ENCODE measurements at regions not wholly inside any gene's neighbourhood (a gene's known extent, or its start where the extent isn't known, plus 50 kb on each side); places are given as distances from the start of the nearest gene placed in this dataset.

GRCh38 chr2:8566155-8566670 lies 115.6 kb upstream of the ID2 start:
- no peaks in the 10 kb centered on the region for H3K36me3 ChIP-seq (ENCODE audit: control insufficient read depth, insufficient read depth, low read length)
- no peaks in the 10 kb centered on the region for H3K27me3 ChIP-seq (replicated peaks; ENCODE audit: control insufficient read depth, insufficient read depth, low read length)

GRCh38 chr2:8566774-8567468 lies 114.9 kb upstream of the ID2 start:
- no peak for TF ChIP-seq CTCF (IDR thresholded peaks at IDR 0.05; ENCODE audit: insufficient read depth, low read length, poor library complexity, severe bottlenecking)

More at GRCh38 chr2:8566155-8566670, 115.6 kb upstream of the ID2 start:
- no peak overlapping the region for H3K4me3 ChIP-seq (replicated peaks; ENCODE audit: low read depth, low read length)
- TF ChIP-seq CTCF (IDR thresholded peaks at IDR 0.05; ENCODE audit: insufficient read depth, low read length, poor library complexity, severe bottlenecking), result no peak
- DNase-seq (ENCODE audit: extremely low read depth, insufficient read length), result no peak

GRCh38 chr2:8567469-8568260 lies 114.2 kb upstream of the ID2 start:
- Histone ChIP-seq H3K27me3 (replicated peaks; ENCODE audit: control insufficient read depth, insufficient read depth, low read length) (no peaks in the 10 kb centered on the region), H3K4me3 (replicated peaks; ENCODE audit: low read depth, low read length) (no peak overlapping the region), H3K36me3 (ENCODE audit: control insufficient read depth, insufficient read depth, low read length) (no peaks in the 10 kb centered on the region)
- TF ChIP-seq CTCF (IDR thresholded peaks at IDR 0.05; ENCODE audit: insufficient read depth, low read length, poor library complexity, severe bottlenecking), result no peak
- DNase-seq (ENCODE audit: extremely low read depth, insufficient read length), result no peak

More at GRCh38 chr2:8566774-8567468, 114.9 kb upstream of the ID2 start:
- Histone ChIP-seq H3K27me3 (replicated peaks; ENCODE audit: control insufficient read depth, insufficient read depth, low read length) (no peaks in the 10 kb centered on the region), H3K36me3 (ENCODE audit: control insufficient read depth, insufficient read depth, low read length) (no peaks in the 10 kb centered on the region), H3K4me3 (replicated peaks; ENCODE audit: low read depth, low read length) (no peak overlapping the region)
- no peak for DNase-seq (ENCODE audit: extremely low read depth, insufficient read length)

- Histone ChIP-seq H3K4me3 (replicated peaks; ENCODE audit: low read depth, low read length) (no peak overlapping the region), H3K27me3 (replicated peaks; ENCODE audit: control insufficient read depth, insufficient read depth, low read length) (no peaks in the 10 kb centered on the region), H3K36me3 (ENCODE audit: control insufficient read depth, insufficient read depth, low read length) (no peaks in the 10 kb centered on the region)
- no peak for DNase-seq (ENCODE audit: extremely low read depth, insufficient read length)
- TF ChIP-seq CTCF (IDR thresholded peaks at IDR 0.05; ENCODE audit: insufficient read depth, low read length, poor library complexity, severe bottlenecking), result no peak
Observed at GRCh38 chr2:8568543-8569302, 113.1 kb upstream of the ID2 start.

GRCh38 chr2:8569332-8569930 lies 112.4 kb upstream of the ID2 start:
- no peak for DNase-seq (ENCODE audit: extremely low read depth, insufficient read length)
- no peak for TF ChIP-seq CTCF (IDR thresholded peaks at IDR 0.05; ENCODE audit: insufficient read depth, low read length, poor library complexity, severe bottlenecking)
- no peaks in the 10 kb centered on the region for H3K27me3 ChIP-seq (replicated peaks; ENCODE audit: control insufficient read depth, insufficient read depth, low read length)
- no peaks in the 10 kb centered on the region for H3K36me3 ChIP-seq (ENCODE audit: control insufficient read depth, insufficient read depth, low read length)
- no peak overlapping the region for H3K4me3 ChIP-seq (replicated peaks; ENCODE audit: low read depth, low read length)
